Karpas-422 (cell line): ENCODE measurements at regions not wholly inside any gene's neighbourhood (a gene's known extent, or its start where the extent isn't known, plus 50 kb on each side); places are given as distances from the start of the nearest gene placed in this dataset.

Source experiments
- DNase-seq: peaks from one replicate; pipeline ENCODE4 v3.0.0-alpha.2; 2015
- H2AFZ ChIP-seq: fragments of 200-600 bp; sonication (generic); 2 replicates; pipeline ENCODE4 v1.6.1; 2014; ENCODE audit warnings: antibody characterized with exemption, low read length, mixed read lengths
- H3K27ac ChIP-seq: fragments of 200-600 bp; sonication (generic); 2 replicates; pipeline ENCODE4 v1.5.1; 2014; ENCODE audit warnings: mild to moderate bottlenecking, low read length, moderate library complexity
- H3K27me3 ChIP-seq: fragments of 200-600 bp; sonication (generic); 2 replicates; pipeline ENCODE4 v1.6.1; 2014; ENCODE audit warnings: low read length, mixed read lengths
- H3K36me3 ChIP-seq: fragments of 200-600 bp; sonication (generic); 2 replicates; pipeline ENCODE4 v1.6.1; 2014; ENCODE audit warnings: low read length, mixed read lengths; ENCODE audit not compliant: insufficient read depth
- H3K4me1 ChIP-seq: fragments of 200-600 bp; sonication (generic); 2 replicates; pipeline ENCODE4 v1.6.1; 2014; ENCODE audit warnings: mild to moderate bottlenecking, low read length, mixed read lengths
- H3K4me2 ChIP-seq: fragments of 200-600 bp; sonication (generic); 2 replicates; pipeline ENCODE4 v1.6.1; 2014; ENCODE audit warnings: low read length, low read depth, mild to moderate bottlenecking; ENCODE audit not compliant: poor library complexity, severe bottlenecking
- H3K4me3 ChIP-seq: fragments of 200-600 bp; sonication (generic); 2 replicates; pipeline ENCODE4 v1.5.1; 2014; ENCODE audit warnings: mild to moderate bottlenecking, antibody characterized with exemption, low read length, mixed read lengths
- H3K79me2 ChIP-seq: fragments of 200-600 bp; sonication (generic); 2 replicates; pipeline ENCODE4 v1.6.1; 2014; ENCODE audit warnings: mild to moderate bottlenecking, low read length, mixed read lengths
- H3K9ac ChIP-seq: fragments of 200-600 bp; sonication (generic); 2 replicates; pipeline ENCODE4 v1.6.0; 2014; ENCODE audit warnings: low read length
- H3K9me2 ChIP-seq: fragments of 200-600 bp; sonication (generic), shearing (Covaris generic); replicated peaks from 2 replicates; pipeline ENCODE4 v1.6.0; 2014; ENCODE audit warnings: mild to moderate bottlenecking, low read length, moderate library complexity; ENCODE audit not compliant: insufficient read depth
- H3K9me3 ChIP-seq: fragments of 300-700, 200-600 bp; sonication (generic); 2 replicates; pipeline ENCODE4 v1.6.1; 2014; ENCODE audit warnings: low read length, mixed read lengths
- H4K20me1 ChIP-seq: fragments of 200-600 bp; sonication (generic); 2 replicates; pipeline ENCODE4 v1.6.1; 2014; ENCODE audit warnings: mild to moderate bottlenecking, antibody characterized with exemption, low read length, low read depth; ENCODE audit not compliant: insufficient read depth

DNA sequence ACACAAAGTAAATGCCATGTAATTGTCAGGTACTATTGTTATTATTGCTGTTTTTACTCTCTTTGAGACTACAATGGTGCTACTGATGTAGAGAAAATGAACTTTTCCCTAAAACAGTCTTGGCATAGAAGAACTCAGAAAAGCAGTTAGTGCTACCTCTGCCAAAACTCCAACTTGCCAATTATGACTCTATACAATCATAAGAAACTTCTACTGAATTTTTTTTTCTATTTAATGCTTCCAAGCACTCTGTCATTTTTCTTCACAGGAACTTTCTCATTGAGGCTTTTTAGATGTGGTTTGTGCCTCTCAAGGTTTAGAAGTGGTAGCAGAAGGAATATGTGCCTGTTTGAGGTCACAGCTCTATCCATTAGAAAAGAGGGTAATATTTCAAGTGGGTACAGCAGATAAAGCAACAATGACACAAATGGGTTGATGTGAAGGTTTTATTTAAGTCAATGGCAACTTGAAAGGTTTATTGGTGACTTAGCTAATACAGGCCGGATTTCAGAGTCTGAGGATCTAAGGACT is 64.0 kb upstream of the FERD3L start:
- Histone ChIP-seq H3K36me3 (no peaks in the 10 kb centered on the region), H4K20me1 (no peaks in the 10 kb centered on the region), H3K79me2 (no peaks in the 10 kb centered on the region), H3K9ac (no peak overlapping the region), H3K4me1 (no peaks in the 10 kb centered on the region), H3K4me3 (no peak overlapping the region), H3K9me3 (no peaks in the 10 kb centered on the region), H3K9me2 (no peaks in the 10 kb centered on the region), H3K27me3 (no peaks in the 10 kb centered on the region), H3K4me2 (no peak overlapping the region), H2AFZ (no peak overlapping the region), H3K27ac (no peak overlapping the region)
- no peak for DNase-seq

DNA sequence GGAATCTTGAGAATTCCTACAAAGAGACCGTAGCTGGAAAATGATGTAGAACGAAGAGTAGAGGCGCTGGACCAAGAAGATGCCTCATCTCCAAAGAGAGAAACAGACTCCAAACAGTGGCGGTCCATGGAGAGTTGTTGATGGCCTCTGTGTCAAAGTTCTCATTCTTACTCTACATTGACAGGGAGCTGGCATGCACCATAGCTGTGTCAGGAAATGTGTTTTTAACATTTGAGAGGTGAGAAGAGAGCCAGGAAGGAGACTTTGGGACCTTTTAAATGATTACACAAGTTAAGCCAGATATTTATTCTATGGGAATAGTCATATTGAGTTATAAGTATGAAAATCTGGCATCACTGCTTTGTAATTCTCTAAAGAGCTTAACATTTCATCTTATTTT is 61.5 kb upstream of the FERD3L start:
- H3K4me1 ChIP-seq = no peaks in the 10 kb centered on the region
- H2AFZ ChIP-seq = no peak overlapping the region
- H3K27me3 ChIP-seq = no peaks in the 10 kb centered on the region

DNA sequence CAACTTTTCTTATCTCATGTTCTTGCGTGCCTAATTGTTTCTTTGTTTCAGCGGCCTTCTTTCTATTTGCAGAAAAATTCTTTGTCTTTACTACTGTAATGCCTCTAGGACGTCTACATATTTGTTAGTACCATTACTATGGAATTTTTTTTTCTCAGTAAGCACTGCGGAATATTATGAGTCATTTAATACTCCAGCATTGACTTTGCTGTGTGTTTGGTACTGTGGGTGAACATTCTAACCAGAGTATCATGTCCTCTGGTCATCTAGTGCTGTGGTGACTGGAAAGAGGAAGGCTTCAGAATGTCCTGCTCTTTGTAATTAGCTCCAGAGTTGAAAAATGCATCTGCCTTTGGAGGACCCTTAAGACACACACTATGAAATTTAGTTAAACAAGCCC is 58.5 kb upstream of the FERD3L start:
- no peaks in the 10 kb centered on the region for H4K20me1 ChIP-seq
- H3K9me3 ChIP-seq = no peaks in the 10 kb centered on the region
- no peak for DNase-seq
- H3K79me2 ChIP-seq = no peaks in the 10 kb centered on the region
- H3K9me2 ChIP-seq = no peaks in the 10 kb centered on the region
- H3K27me3 ChIP-seq = no peaks in the 10 kb centered on the region
- no peak overlapping the region for H3K9ac ChIP-seq
- no peak overlapping the region for H3K4me3 ChIP-seq
- no peak overlapping the region for H3K4me2 ChIP-seq
- no peak overlapping the region for H2AFZ ChIP-seq
- no peaks in the 10 kb centered on the region for H3K36me3 ChIP-seq
- no peaks in the 10 kb centered on the region for H3K4me1 ChIP-seq
- no peak overlapping the region for H3K27ac ChIP-seq

More for the DNA sequence above, 61.5 kb upstream of the FERD3L start:
- H3K4me3 ChIP-seq = no peak overlapping the region
- no peak overlapping the region for H3K9ac ChIP-seq
- no peak for DNase-seq
- H3K4me2 ChIP-seq = no peak overlapping the region
- no peaks in the 10 kb centered on the region for H3K36me3 ChIP-seq
- H3K79me2 ChIP-seq = no peaks in the 10 kb centered on the region
- no peaks in the 10 kb centered on the region for H3K9me2 ChIP-seq
- no peak overlapping the region for H3K27ac ChIP-seq
- no peaks in the 10 kb centered on the region for H3K9me3 ChIP-seq
- H4K20me1 ChIP-seq = no peaks in the 10 kb centered on the region

DNA sequence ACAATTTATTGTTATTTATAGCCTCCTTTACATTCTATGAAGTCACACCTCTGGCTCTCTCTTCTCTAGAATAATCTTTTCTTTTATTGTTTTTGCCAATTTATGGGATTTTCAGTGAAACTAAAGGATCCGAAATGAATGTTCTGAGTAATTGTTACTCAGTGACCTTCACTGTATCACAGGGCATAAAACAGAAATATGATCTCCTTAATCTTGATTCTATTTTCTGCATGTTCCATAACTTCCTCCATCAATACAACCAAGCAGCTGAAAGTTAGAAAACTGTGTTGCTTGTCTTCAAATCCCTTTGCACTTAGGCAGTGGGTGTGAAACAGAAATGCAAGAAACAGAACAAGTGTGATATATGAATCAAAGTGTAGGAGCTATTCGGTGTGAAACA is 57.4 kb upstream of the FERD3L start:
- Histone ChIP-seq H3K4me3 (no peak overlapping the region), H3K9ac (no peak overlapping the region), H4K20me1 (no peaks in the 10 kb centered on the region)

More for the DNA sequence above, 57.4 kb upstream of the FERD3L start:
- no peaks in the 10 kb centered on the region for H3K9me2 ChIP-seq
- no peak overlapping the region for H2AFZ ChIP-seq
- no peak for DNase-seq
- no peak overlapping the region for H3K27ac ChIP-seq
- no peaks in the 10 kb centered on the region for H3K79me2 ChIP-seq
- no peaks in the 10 kb centered on the region for H3K27me3 ChIP-seq
- no peaks in the 10 kb centered on the region for H3K9me3 ChIP-seq
- no peaks in the 10 kb centered on the region for H3K4me1 ChIP-seq
- no peaks in the 10 kb centered on the region for H3K36me3 ChIP-seq
- H3K4me2 ChIP-seq = no peak overlapping the region
